GM12878 (cell line): ENCODE measurements at regions not wholly inside any gene's neighbourhood (a gene's known extent, or its start where the extent isn't known, plus 50 kb on each side); places are given as distances from the start of the nearest gene placed in this dataset.

Experiments
- ATAC-seq: fragments of 200-7000 bp; cut with Tn5 transposase; 3 replicates; pipeline ENCODE4 v1.9.1; 2020; ENCODE audit warnings: mild to moderate bottlenecking, moderate library complexity
- BruUV-seq: library from RNA; stranded (reverse); fragments of 400-500 nt; replicated peaks from 2 replicates; lab custom pipeline; 2021; lab: Mats Ljungman, UMichigan
- CTCF ChIA-PET: fragments of 300-600 bp; sonication (Branson Sonifier 250); formaldehyde crosslinking; extraction: SDS; loops from one replicate; lab custom pipeline; 2021; ENCODE audit warnings: inconsistent platforms; lab: Yijun Ruan, JAX
- POLR2A ChIA-PET: fragments of 350-600 bp; formaldehyde crosslinking; extraction: SDS; loops from one replicate; lab custom pipeline; 2021; ENCODE audit warnings: inconsistent platforms; lab: Charles Lee
- RAD21 ChIA-PET: fragments of 300-600 bp; sonication (Branson Sonifier 250); formaldehyde crosslinking; loops from one replicate; lab custom pipeline; 2023; ENCODE audit warnings: antibody characterized with exemption; ENCODE audit not compliant: unreplicated experiment; lab: Charles Lee
- SMC1A ChIA-PET: fragments of 300-600 bp; sonication (Branson Sonifier 250); formaldehyde crosslinking; loops from one replicate; lab custom pipeline; 2023; ENCODE audit not compliant: unreplicated experiment, uncharacterized antibody; lab: Charles Lee
- DNase-seq: peaks from one replicate; pipeline ENCODE4 v3.0.0-alpha.2; 2011; ENCODE audit warnings: low read depth, low spot score
- FAIRE-seq: peaks from 3 replicates; lab custom pipeline; 2011; peaks lifted over from hg19 to GRCh38; lab: Jason Lieb, UNC
- H2AFZ ChIP-seq: 2 replicates; pipeline ENCODE4 v1.6.0; 2011; ENCODE audit warnings: low read depth, low read length, control low read depth; ENCODE audit not compliant: control insufficient read depth
- H3K27ac ChIP-seq: 2 replicates; pipeline ENCODE4 v1.5.1; 2011; ENCODE audit warnings: control low read depth; ENCODE audit not compliant: control insufficient read depth, insufficient read depth
- H3K27me3 ChIP-seq, 2 experiments: replicated peaks in 1 of 2; 2 replicates each; pipeline versions ENCODE4 v1.6.0 to v1.6.1; 2011; ENCODE audit warnings: low read length in 1 of 2; ENCODE audit not compliant: control insufficient read depth in 2 of 2, insufficient read depth in 2 of 2
- H3K36me3 ChIP-seq, 2 experiments: 2 replicates each; pipeline ENCODE4 v1.5.1; 2011; ENCODE audit warnings: low read length in 1 of 2; ENCODE audit not compliant: control insufficient read depth in 2 of 2, insufficient read depth in 2 of 2
- H3K4me1 ChIP-seq: 2 replicates; pipeline ENCODE4 v1.6.1; 2011; ENCODE audit warnings: mild to moderate bottlenecking, low read length, moderate library complexity, mixed read lengths; ENCODE audit not compliant: control insufficient read depth, insufficient read depth
- H3K4me2 ChIP-seq: 2 replicates; pipeline ENCODE4 v1.6.0; 2011; ENCODE audit warnings: control low read depth; ENCODE audit not compliant: control insufficient read depth, insufficient read depth
- H3K4me3 ChIP-seq: fragments of 200-600 bp; sonication (generic); 2 replicates; pipeline ENCODE4 v1.5.1; 2016
- H3K79me2 ChIP-seq: 2 replicates; pipeline ENCODE4 v1.6.0; 2011; ENCODE audit warnings: low read length; ENCODE audit not compliant: control insufficient read depth, insufficient read depth
- H3K9ac ChIP-seq: 2 replicates; pipeline ENCODE4 v1.8.0; 2011; ENCODE audit warnings: low read length, control low read depth, mixed read lengths; ENCODE audit not compliant: control insufficient read depth, insufficient read depth
- H3K9me3 ChIP-seq: replicated peaks from 3 replicates; pipeline ENCODE4 v1.5.1; 2011; ENCODE audit warnings: mild to moderate bottlenecking, low read length; ENCODE audit not compliant: control insufficient read depth, insufficient read depth
- H4K20me1 ChIP-seq: 2 replicates; pipeline ENCODE4 v1.6.0; 2011; ENCODE audit not compliant: control insufficient read depth, insufficient read depth
- CREB1 ChIP-seq: IDR thresholded peaks from 2 replicates; pipeline ENCODE4 v1.6.1; 2012; ENCODE audit warnings: low read depth, mild to moderate bottlenecking, inconsistent platforms
- EP300 ChIP-seq, 2 experiments: fragments of 150-350 bp in 1 of 2; IDR thresholded peaks; 2 replicates each; pipeline ENCODE4 v1.6.1; 2011 to 2012; ENCODE audit warnings: low read depth in 2 of 2, low read length in 2 of 2, borderline replicate concordance in 1 of 2, improper control_type of control experiment in 1 of 2, inconsistent platforms in 1 of 2; ENCODE audit not compliant: control insufficient read depth in 1 of 2
- EZH2 ChIP-seq: IDR thresholded peaks from 2 replicates; pipeline ENCODE4 v1.6.1; 2012; ENCODE audit warnings: low read depth, mild to moderate bottlenecking, control low read depth, inconsistent platforms, low read length, borderline replicate concordance; ENCODE audit not compliant: control insufficient read depth
- LARP7 ChIP-seq: fragments of 450-650 bp; IDR thresholded peaks from 2 replicates; pipeline ENCODE4 v1.6.1; 2017; ENCODE audit warnings: mild to moderate bottlenecking
- MEF2A ChIP-seq: IDR thresholded peaks from 2 replicates; pipeline ENCODE4 v1.6.1; 2011; ENCODE audit warnings: low read depth, mild to moderate bottlenecking, low read length, moderate library complexity; ENCODE audit not compliant: insufficient read depth
- SMAD1 ChIP-seq: fragments of 450-650 bp; IDR thresholded peaks from 2 replicates; pipeline ENCODE4 v1.6.1; 2018; ENCODE audit warnings: mild to moderate bottlenecking, low read depth; ENCODE audit not compliant: partially characterized antibody
- TARDBP ChIP-seq: IDR thresholded peaks from 2 replicates; pipeline ENCODE4 v1.6.1; 2016; ENCODE audit warnings: borderline replicate concordance
- TCF3 ChIP-seq: IDR thresholded peaks from 2 replicates; pipeline ENCODE4 v1.6.1; 2012; ENCODE audit warnings: low read depth, mild to moderate bottlenecking, low read length, borderline replicate concordance; ENCODE audit not compliant: insufficient read depth
- WGBS: methylation state at CpG from one replicate; pipeline ENCODE4 v1.1.6; 2016; ENCODE audit warnings: low lambda C conversion rate; ENCODE audit not compliant: insufficient replicate concordance, insufficient coverage; ENCODE audit errors: missing lambda C conversion rate; 5-methylcytosine and 5-hydroxymethylcytosine counted together
- in situ Hi-C: fragments of 300-500 bp; cut with MboI; formaldehyde crosslinking; loops from 9 replicates; pipeline ENCODE4 v1.14.3; 2018; ENCODE audit warnings: mixed read lengths
- intact Hi-C: fragments of 100-400 bp; cut with micrococcal nuclease; formaldehyde crosslinking; loops from one replicate; pipeline ENCODE4 v1.14.2; 2022; ENCODE audit not compliant: unreplicated experiment
- TF ChIP-seq, protein P1 (sequence below): IDR thresholded peaks from 2 replicates; pipeline ENCODE4 v1.6.1; 2012; ENCODE audit warnings: improper control_type of control experiment, low read depth, low read length; ENCODE audit not compliant: insufficient replicate concordance
- TF ChIP-seq, protein P2 (sequence below): fragments of 450-650 bp; IDR thresholded peaks from 2 replicates; pipeline ENCODE4 v1.6.1; 2017; ENCODE audit warnings: mild to moderate bottlenecking, moderate library complexity
- TF ChIP-seq, protein P3 (sequence below): IDR thresholded peaks from 2 replicates; pipeline ENCODE4 v1.6.1; 2011; ENCODE audit warnings: borderline replicate concordance, low read depth, mild to moderate bottlenecking, moderate library complexity, low read length; ENCODE audit not compliant: insufficient read depth, poor library complexity, severe bottlenecking

DNA sequence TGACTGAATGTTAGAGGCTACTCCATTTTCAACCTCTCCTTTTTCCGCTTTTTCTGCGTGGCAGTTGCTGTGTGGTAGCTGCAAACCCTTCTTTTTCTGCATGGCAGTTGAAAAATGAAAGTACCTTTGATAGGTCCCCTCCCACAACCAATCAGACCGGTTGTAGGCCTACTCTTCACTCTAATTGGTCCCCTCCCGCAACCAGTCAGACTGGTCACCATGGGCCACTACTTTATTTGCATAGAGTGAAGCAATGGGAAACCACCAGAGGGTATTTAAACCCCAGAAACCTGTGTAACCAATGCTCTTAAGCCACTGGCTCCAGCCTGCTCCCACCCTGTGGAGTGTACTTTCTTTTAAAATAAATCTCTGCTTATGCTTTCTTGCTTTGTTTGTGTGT lies 877.8 kb downstream of the FAM133A start (continued):
- TF ChIP-seq, protein P1, sequence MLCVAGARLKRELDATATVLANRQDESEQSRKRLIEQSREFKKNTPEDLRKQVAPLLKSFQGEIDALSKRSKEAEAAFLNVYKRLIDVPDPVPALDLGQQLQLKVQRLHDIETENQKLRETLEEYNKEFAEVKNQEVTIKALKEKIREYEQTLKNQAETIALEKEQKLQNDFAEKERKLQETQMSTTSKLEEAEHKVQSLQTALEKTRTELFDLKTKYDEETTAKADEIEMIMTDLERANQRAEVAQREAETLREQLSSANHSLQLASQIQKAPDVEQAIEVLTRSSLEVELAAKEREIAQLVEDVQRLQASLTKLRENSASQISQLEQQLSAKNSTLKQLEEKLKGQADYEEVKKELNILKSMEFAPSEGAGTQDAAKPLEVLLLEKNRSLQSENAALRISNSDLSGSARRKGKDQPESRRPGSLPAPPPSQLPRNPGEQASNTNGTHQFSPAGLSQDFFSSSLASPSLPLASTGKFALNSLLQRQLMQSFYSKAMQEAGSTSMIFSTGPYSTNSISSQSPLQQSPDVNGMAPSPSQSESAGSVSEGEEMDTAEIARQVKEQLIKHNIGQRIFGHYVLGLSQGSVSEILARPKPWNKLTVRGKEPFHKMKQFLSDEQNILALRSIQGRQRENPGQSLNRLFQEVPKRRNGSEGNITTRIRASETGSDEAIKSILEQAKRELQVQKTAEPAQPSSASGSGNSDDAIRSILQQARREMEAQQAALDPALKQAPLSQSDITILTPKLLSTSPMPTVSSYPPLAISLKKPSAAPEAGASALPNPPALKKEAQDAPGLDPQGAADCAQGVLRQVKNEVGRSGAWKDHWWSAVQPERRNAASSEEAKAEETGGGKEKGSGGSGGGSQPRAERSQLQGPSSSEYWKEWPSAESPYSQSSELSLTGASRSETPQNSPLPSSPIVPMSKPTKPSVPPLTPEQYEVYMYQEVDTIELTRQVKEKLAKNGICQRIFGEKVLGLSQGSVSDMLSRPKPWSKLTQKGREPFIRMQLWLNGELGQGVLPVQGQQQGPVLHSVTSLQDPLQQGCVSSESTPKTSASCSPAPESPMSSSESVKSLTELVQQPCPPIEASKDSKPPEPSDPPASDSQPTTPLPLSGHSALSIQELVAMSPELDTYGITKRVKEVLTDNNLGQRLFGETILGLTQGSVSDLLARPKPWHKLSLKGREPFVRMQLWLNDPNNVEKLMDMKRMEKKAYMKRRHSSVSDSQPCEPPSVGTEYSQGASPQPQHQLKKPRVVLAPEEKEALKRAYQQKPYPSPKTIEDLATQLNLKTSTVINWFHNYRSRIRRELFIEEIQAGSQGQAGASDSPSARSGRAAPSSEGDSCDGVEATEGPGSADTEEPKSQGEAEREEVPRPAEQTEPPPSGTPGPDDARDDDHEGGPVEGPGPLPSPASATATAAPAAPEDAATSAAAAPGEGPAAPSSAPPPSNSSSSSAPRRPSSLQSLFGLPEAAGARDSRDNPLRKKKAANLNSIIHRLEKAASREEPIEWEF = no peak

DNA sequence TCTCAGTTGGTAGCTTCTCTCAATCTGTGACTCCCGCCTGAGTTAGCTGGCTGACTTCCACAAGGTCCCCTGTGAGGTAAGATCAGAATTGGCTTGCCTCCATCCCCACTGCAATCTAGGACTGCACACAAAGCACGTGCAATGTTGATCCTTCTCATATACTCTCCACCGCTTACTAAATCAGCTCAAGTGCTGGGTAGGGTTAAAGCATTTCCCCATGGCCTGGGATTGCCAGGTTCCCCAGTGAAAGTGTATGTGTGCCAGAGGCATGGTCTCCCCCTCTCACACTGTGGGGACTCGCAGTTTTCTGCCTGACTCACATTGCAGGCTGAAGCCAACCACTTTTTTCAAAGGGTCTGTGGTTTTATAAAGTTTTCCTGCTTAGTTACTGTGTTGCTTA lies 886.9 kb downstream of the FAM133A start:
- H3K36me3 ChIP-seq = no peaks in the 10 kb centered on the region
- no peak overlapping the region for H3K4me3 ChIP-seq
- WGBS = 24% methylated on average over 4 of the region's 4 CpGs
- FAIRE-seq = no peak
- H2AFZ ChIP-seq = no peak overlapping the region
- no peak overlapping the region for H3K4me2 ChIP-seq
- no peaks in the 10 kb centered on the region for H3K27me3 ChIP-seq
- in situ Hi-C loops (no loop called here), intact Hi-C loops (no loop called here)
- no peaks in the 10 kb centered on the region for H3K79me2 ChIP-seq
- no peaks in the 10 kb centered on the region for H3K9me3 ChIP-seq
- ATAC-seq = no peak
- no peaks in the 10 kb centered on the region for H4K20me1 ChIP-seq
- ChIA-PET SMC1A (no interaction called here), POLR2A (no interaction called here), CTCF (no interaction called here), RAD21 (no interaction called here)
- DNase-seq = no peak
- no peak overlapping the region for H3K27ac ChIP-seq
- H3K4me1 ChIP-seq = no peaks in the 10 kb centered on the region
- H3K9ac ChIP-seq = no peak overlapping the region
- BruUV-seq = no TSS peak
- TF ChIP-seq MEF2A (no peak), SMAD1 (no peak), EZH2 (no peak), CREB1 (no peak), LARP7 (no peak), EP300 (IDR thresholded peaks at IDR 0.05; ENCODE audit: borderline replicate concordance in 1 of 2, control insufficient read depth in 1 of 2, low read depth in 2 of 2, low read length in 2 of 2) (no peak), TARDBP (no peak), TCF3 (no peak)
- TF ChIP-seq, protein P2, sequence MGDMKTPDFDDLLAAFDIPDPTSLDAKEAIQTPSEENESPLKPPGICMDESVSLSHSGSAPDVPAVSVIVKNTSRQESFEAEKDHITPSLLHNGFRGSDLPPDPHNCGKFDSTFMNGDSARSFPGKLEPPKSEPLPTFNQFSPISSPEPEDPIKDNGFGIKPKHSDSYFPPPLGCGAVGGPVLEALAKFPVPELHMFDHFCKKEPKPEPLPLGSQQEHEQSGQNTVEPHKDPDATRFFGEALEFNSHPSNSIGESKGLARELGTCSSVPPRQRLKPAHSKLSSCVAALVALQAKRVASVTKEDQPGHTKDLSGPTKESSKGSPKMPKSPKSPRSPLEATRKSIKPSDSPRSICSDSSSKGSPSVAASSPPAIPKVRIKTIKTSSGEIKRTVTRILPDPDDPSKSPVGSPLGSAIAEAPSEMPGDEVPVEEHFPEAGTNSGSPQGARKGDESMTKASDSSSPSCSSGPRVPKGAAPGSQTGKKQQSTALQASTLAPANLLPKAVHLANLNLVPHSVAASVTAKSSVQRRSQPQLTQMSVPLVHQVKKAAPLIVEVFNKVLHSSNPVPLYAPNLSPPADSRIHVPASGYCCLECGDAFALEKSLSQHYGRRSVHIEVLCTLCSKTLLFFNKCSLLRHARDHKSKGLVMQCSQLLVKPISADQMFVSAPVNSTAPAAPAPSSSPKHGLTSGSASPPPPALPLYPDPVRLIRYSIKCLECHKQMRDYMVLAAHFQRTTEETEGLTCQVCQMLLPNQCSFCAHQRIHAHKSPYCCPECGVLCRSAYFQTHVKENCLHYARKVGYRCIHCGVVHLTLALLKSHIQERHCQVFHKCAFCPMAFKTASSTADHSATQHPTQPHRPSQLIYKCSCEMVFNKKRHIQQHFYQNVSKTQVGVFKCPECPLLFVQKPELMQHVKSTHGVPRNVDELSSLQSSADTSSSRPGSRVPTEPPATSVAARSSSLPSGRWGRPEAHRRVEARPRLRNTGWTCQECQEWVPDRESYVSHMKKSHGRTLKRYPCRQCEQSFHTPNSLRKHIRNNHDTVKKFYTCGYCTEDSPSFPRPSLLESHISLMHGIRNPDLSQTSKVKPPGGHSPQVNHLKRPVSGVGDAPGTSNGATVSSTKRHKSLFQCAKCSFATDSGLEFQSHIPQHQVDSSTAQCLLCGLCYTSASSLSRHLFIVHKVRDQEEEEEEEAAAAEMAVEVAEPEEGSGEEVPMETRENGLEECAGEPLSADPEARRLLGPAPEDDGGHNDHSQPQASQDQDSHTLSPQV = no peak
- TF ChIP-seq, protein P3, sequence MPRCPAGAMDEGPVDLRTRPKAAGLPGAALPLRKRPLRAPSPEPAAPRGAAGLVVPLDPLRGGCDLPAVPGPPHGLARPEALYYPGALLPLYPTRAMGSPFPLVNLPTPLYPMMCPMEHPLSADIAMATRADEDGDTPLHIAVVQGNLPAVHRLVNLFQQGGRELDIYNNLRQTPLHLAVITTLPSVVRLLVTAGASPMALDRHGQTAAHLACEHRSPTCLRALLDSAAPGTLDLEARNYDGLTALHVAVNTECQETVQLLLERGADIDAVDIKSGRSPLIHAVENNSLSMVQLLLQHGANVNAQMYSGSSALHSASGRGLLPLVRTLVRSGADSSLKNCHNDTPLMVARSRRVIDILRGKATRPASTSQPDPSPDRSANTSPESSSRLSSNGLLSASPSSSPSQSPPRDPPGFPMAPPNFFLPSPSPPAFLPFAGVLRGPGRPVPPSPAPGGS = no peak
